Naive thymus-derived CD4-positive, alpha-beta T cell (primary cell): ENCODE measurements at regions not wholly inside any gene's neighbourhood (a gene's known extent, or its start where the extent isn't known, plus 50 kb on each side); places are given as distances from the start of the nearest gene placed in this dataset.

Source experiments
- ATAC-seq: fragments of 150-1000 bp; cut with Tn5 transposase; 2 replicates; pipeline ENCODE4 v1.10.0; 2021; ENCODE audit warnings: mild to moderate bottlenecking, moderate library complexity
- CTCF ChIA-PET: fragments of 350-600 bp; sonication (Branson Sonifier 250); formaldehyde crosslinking; loops from one replicate; lab custom pipeline; 2021; ENCODE audit warnings: antibody characterized with exemption; lab: Charles Lee
- POLR2A ChIA-PET: fragments of 350-600 bp; sonication (Branson Sonifier 250); formaldehyde crosslinking; loops from one replicate; lab custom pipeline; 2021; ENCODE audit warnings: antibody characterized with exemption, inconsistent platforms; lab: Charles Lee
- DNase-seq, 9 donors: peaks; one replicate each; pipeline versions ENCODE4 v3.0.0 to v3.0.0-alpha.2; 2020 to 2022; ENCODE audit warnings: mixed read lengths in 1 of 9
- H3K27ac ChIP-seq: one replicate; pipeline ENCODE4 v1.7.0; 2013; ENCODE audit warnings: mild to moderate bottlenecking, low read depth, low read length, moderate library complexity
- H3K27me3 ChIP-seq, 2 donors: one replicate each; pipeline ENCODE4 v1.7.0; 2013; ENCODE audit warnings: low read length in 2 of 2, mild to moderate bottlenecking in 2 of 2, moderate library complexity in 2 of 2; ENCODE audit not compliant: control insufficient read depth in 2 of 2, insufficient read depth in 2 of 2
- H3K36me3 ChIP-seq, 3 experiments: 1 replicate in 2 of 3; 2 replicates in 1 of 3; pipeline ENCODE4 v1.7.0; 2013; ENCODE audit warnings: low read length in 3 of 3, mild to moderate bottlenecking in 3 of 3, moderate library complexity in 1 of 3; ENCODE audit not compliant: insufficient read depth in 3 of 3, control insufficient read depth in 2 of 3
- H3K4me1 ChIP-seq, 2 donors: one replicate each; pipeline ENCODE4 v1.7.0; 2013; ENCODE audit warnings: low read length in 2 of 2, mild to moderate bottlenecking in 2 of 2, moderate library complexity in 1 of 2; ENCODE audit not compliant: control insufficient read depth in 2 of 2, insufficient read depth in 2 of 2
- H3K4me3 ChIP-seq: 2 replicates; pipeline ENCODE4 v1.7.0; 2013; ENCODE audit warnings: mild to moderate bottlenecking, low read length
- H3K9me3 ChIP-seq, 3 experiments: 1 replicate in 2 of 3; 2 replicates in 1 of 3; pipeline ENCODE4 v1.7.0; 2013; ENCODE audit warnings: low read length in 3 of 3; ENCODE audit not compliant: control insufficient read depth in 2 of 3
- H3K27ac Mint-ChIP-seq, 9 donors: one replicate each; pipeline ENCODE4 v1.8.0; 2020 to 2022; ENCODE audit warnings: mixed read lengths in 9 of 9, mild to moderate bottlenecking in 8 of 9, moderate library complexity in 5 of 9, inconsistent platforms in 2 of 9
- H3K27me3 Mint-ChIP-seq, 5 donors: one replicate each; pipeline ENCODE4 v1.8.0; 2021 to 2022; ENCODE audit warnings: mixed read lengths in 5 of 5, mild to moderate bottlenecking in 1 of 5
- H3K36me3 Mint-ChIP-seq, 5 donors: one replicate each; pipeline ENCODE4 v1.8.0; 2020 to 2022; ENCODE audit warnings: mixed read lengths in 5 of 5, mild to moderate bottlenecking in 3 of 5, inconsistent platforms in 1 of 5
- H3K4me1 Mint-ChIP-seq, 7 donors: one replicate each; pipeline ENCODE4 v1.8.0; 2020 to 2022; ENCODE audit warnings: mixed read lengths in 7 of 7, mild to moderate bottlenecking in 3 of 7, inconsistent platforms in 1 of 7
- H3K4me3 Mint-ChIP-seq, 10 donors: one replicate each; pipeline ENCODE4 v1.8.0; 2020 to 2022; ENCODE audit warnings: mild to moderate bottlenecking in 10 of 10, mixed read lengths in 10 of 10, moderate library complexity in 6 of 10, inconsistent platforms in 2 of 10
- H3K9me3 Mint-ChIP-seq, 11 donors: one replicate each; pipeline ENCODE4 v1.8.0; 2020 to 2022; ENCODE audit warnings: mixed read lengths in 11 of 11, mild to moderate bottlenecking in 4 of 11, inconsistent platforms in 1 of 11, moderate library complexity in 1 of 11
- intact Hi-C, 2 donors: fragments of 100-400 bp; cut with micrococcal nuclease; formaldehyde crosslinking; loops; one replicate each; pipeline ENCODE4 v1.15.1; 2023

GRCh38 chr13:84645196-84646012 lies 763.1 kb upstream of the SLITRK1 start:
- ATAC-seq (no peak), DNase-seq (no peak)
- H3K36me3 ChIP-seq, result no peaks in the 10 kb centered on the region
- H3K9me3 Mint-ChIP-seq, result peaks cover 0 to 15% (median 0%) of the 10 kb centered on the region in 11 donors
- CTCF ChIA-PET, result no interaction called here
- H3K27me3 ChIP-seq, result no peaks in the 10 kb centered on the region
- no peaks in the 10 kb centered on the region for H3K4me1 Mint-ChIP-seq
- H3K27ac Mint-ChIP-seq, result no peak overlapping the region
- H3K9me3 ChIP-seq, result no peaks in the 10 kb centered on the region
- H3K27ac ChIP-seq, result no peak overlapping the region
- no peak overlapping the region for H3K4me3 Mint-ChIP-seq
- intact Hi-C loops, result no loop called here
- no peak overlapping the region for H3K4me3 ChIP-seq
- POLR2A ChIA-PET, result no interaction called here
- no peaks in the 10 kb centered on the region for H3K27me3 Mint-ChIP-seq
- no peaks in the 10 kb centered on the region for H3K36me3 Mint-ChIP-seq
- H3K4me1 ChIP-seq, result no peaks in the 10 kb centered on the region

GRCh38 chr13:84641491-84641890 lies 759.2 kb upstream of the SLITRK1 start:
- DNase-seq (no peak), ATAC-seq (no peak)
- Histone ChIP-seq H3K4me1 (no peaks in the 10 kb centered on the region), H3K27me3 (no peaks in the 10 kb centered on the region), H3K27ac (no peak overlapping the region), H3K4me3 (no peak overlapping the region), H3K36me3 (no peaks in the 10 kb centered on the region), H3K9me3 (no peaks in the 10 kb centered on the region)
- no peak overlapping the region for H3K4me3 Mint-ChIP-seq
- no peaks in the 10 kb centered on the region for H3K27me3 Mint-ChIP-seq
- H3K27ac Mint-ChIP-seq, result no peak overlapping the region
- H3K36me3 Mint-ChIP-seq, result no peaks in the 10 kb centered on the region
- H3K4me1 Mint-ChIP-seq, result no peaks in the 10 kb centered on the region
- H3K9me3 Mint-ChIP-seq, result peaks cover 0 to 39% (median 9%) of the 10 kb centered on the region in 11 donors
- CTCF ChIA-PET, result no interaction called here
- POLR2A ChIA-PET, result no interaction called here
- intact Hi-C loops, result no loop called here

GRCh38 chr13:84640691-84641090 lies 758.4 kb upstream of the SLITRK1 start:
- ChIA-PET POLR2A (no interaction called here), CTCF (no interaction called here)
- Histone ChIP-seq H3K27me3 (no peaks in the 10 kb centered on the region), H3K4me3 (no peak overlapping the region), H3K4me1 (no peaks in the 10 kb centered on the region), H3K9me3 (no peaks in the 10 kb centered on the region), H3K36me3 (no peaks in the 10 kb centered on the region), H3K27ac (no peak overlapping the region)
- no peak for ATAC-seq
- Mint-ChIP-seq H3K9me3 (peaks cover 0 to 39% (median 9%) of the 10 kb centered on the region in 11 donors), H3K27ac (no peak overlapping the region), H3K36me3 (no peaks in the 10 kb centered on the region), H3K4me3 (no peak overlapping the region), H3K27me3 (no peaks in the 10 kb centered on the region), H3K4me1 (no peaks in the 10 kb centered on the region)
- intact Hi-C loops, result no loop called here
- DNase-seq, result no peak

GRCh38 chr13:84630476-84630875 lies 748.2 kb upstream of the SLITRK1 start:
- ATAC-seq (no peak), DNase-seq (no peak)
- Mint-ChIP-seq H3K4me3 (no peak overlapping the region), H3K4me1 (no peaks in the 10 kb centered on the region), H3K9me3 (peaks cover 0 to 13% (median 3%) of the 10 kb centered on the region in 11 donors), H3K27ac (no peak overlapping the region), H3K36me3 (no peaks in the 10 kb centered on the region), H3K27me3 (no peaks in the 10 kb centered on the region)
- intact Hi-C loops, result no loop called here
- H3K9me3 ChIP-seq, result no peaks in the 10 kb centered on the region
- ChIA-PET POLR2A (no interaction called here), CTCF (no interaction called here)
- no peaks in the 10 kb centered on the region for H3K27me3 ChIP-seq
- H3K4me1 ChIP-seq, result no peaks in the 10 kb centered on the region
- no peak overlapping the region for H3K4me3 ChIP-seq
- no peaks in the 10 kb centered on the region for H3K36me3 ChIP-seq
- no peak overlapping the region for H3K27ac ChIP-seq

- no peaks in the 10 kb centered on the region for H3K36me3 ChIP-seq
- Mint-ChIP-seq H3K27me3 (no peaks in the 10 kb centered on the region), H3K27ac (no peak overlapping the region), H3K4me3 (no peak overlapping the region), H3K4me1 (no peaks in the 10 kb centered on the region), H3K36me3 (no peaks in the 10 kb centered on the region), H3K9me3 (peaks cover 0 to 16% (median 0%) of the 10 kb centered on the region in 11 donors)
- ATAC-seq (no peak), DNase-seq (no peak)
- POLR2A ChIA-PET, result no interaction called here
- intact Hi-C loops, result no loop called here
- no peaks in the 10 kb centered on the region for H3K4me1 ChIP-seq
- H3K27me3 ChIP-seq, result no peaks in the 10 kb centered on the region
- H3K4me3 ChIP-seq, result no peak overlapping the region
- CTCF ChIA-PET, result no interaction called here
- no peak overlapping the region for H3K27ac ChIP-seq
- no peaks in the 10 kb centered on the region for H3K9me3 ChIP-seq
These were observed 734.6 kb upstream of the SLITRK1 start for GRCh38 chr13:84616864-84617263.

- H3K36me3 ChIP-seq, result no peaks in the 10 kb centered on the region
- no peak overlapping the region for H3K27ac ChIP-seq
- H3K9me3 ChIP-seq, result no peaks in the 10 kb centered on the region
- H3K27ac Mint-ChIP-seq, result no peak overlapping the region
- no peaks in the 10 kb centered on the region for H3K4me1 ChIP-seq
- ChIA-PET POLR2A (no interaction called here), CTCF (no interaction called here)
- H3K4me1 Mint-ChIP-seq, result no peaks in the 10 kb centered on the region
- H3K4me3 ChIP-seq, result no peak overlapping the region
- DNase-seq (no peak), ATAC-seq (no peak)
- no peaks in the 10 kb centered on the region for H3K36me3 Mint-ChIP-seq
- H3K9me3 Mint-ChIP-seq, result peaks cover 0 to 7% (median 1%) of the 10 kb centered on the region in 11 donors
- H3K27me3 ChIP-seq, result no peaks in the 10 kb centered on the region
- intact Hi-C loops, result no loop called here
- no peak overlapping the region for H3K4me3 Mint-ChIP-seq
- H3K27me3 Mint-ChIP-seq, result no peaks in the 10 kb centered on the region
These were observed 727.4 kb upstream of the SLITRK1 start for GRCh38 chr13:84609716-84610115.
